ENCODE measurements at regions not wholly inside any gene's neighbourhood (a gene's known extent, or its start where the extent isn't known, plus 50 kb on each side); places are given as distances from the start of the nearest gene placed in this dataset.

GRCh38 chr10:4459531-4459930, 366.5 kb upstream of the AKR1E2 start:
- no peaks in the 10 kb centered on the region for H3K9me3 ChIP-seq
- H3K36me3 ChIP-seq, result no peaks in the 10 kb centered on the region
- TF ChIP-seq, protein P1, sequence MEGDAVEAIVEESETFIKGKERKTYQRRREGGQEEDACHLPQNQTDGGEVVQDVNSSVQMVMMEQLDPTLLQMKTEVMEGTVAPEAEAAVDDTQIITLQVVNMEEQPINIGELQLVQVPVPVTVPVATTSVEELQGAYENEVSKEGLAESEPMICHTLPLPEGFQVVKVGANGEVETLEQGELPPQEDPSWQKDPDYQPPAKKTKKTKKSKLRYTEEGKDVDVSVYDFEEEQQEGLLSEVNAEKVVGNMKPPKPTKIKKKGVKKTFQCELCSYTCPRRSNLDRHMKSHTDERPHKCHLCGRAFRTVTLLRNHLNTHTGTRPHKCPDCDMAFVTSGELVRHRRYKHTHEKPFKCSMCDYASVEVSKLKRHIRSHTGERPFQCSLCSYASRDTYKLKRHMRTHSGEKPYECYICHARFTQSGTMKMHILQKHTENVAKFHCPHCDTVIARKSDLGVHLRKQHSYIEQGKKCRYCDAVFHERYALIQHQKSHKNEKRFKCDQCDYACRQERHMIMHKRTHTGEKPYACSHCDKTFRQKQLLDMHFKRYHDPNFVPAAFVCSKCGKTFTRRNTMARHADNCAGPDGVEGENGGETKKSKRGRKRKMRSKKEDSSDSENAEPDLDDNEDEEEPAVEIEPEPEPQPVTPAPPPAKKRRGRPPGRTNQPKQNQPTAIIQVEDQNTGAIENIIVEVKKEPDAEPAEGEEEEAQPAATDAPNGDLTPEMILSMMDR (IDR thresholded peaks at IDR 0.05), result no peak
- no peaks in the 10 kb centered on the region for H3K4me1 ChIP-seq
- no peaks in the 10 kb centered on the region for H3K27me3 ChIP-seq
- DNase-seq (ENCODE audit: low spot score), result no peak
- H3K4me3 ChIP-seq, result no peak overlapping the region
- H3K27ac ChIP-seq, result no peak overlapping the region

DNA sequence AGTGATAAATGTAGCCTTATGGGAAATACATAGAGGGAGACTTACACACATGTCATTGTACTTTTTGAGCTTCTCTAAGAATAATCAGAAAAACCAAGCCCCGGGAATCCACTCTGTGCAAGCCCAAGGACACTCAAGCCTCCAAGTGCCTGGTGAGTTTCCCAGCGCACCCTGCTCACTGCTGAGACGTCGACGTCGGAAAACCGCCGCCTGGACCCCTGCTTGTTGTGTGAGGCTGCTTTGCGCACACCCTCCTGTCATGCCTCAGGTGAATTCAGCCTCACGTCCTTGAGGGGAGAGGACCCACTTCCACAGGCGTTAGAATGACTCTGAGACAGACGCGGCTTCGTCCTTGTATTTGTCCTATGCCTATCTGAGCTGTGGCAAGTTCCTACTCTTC, 368.4 kb upstream of the AKR1E2 start:
- no peak overlapping the region for H3K4me3 ChIP-seq
- DNase-seq (ENCODE audit: low spot score), result no peak
- TF ChIP-seq, protein P1 (IDR thresholded peaks at IDR 0.05), result no peak
- H3K9me3 ChIP-seq, result no peaks in the 10 kb centered on the region
- H3K27me3 ChIP-seq, result no peaks in the 10 kb centered on the region
- no peaks in the 10 kb centered on the region for H3K36me3 ChIP-seq
- H3K27ac ChIP-seq, result no peak overlapping the region
- H3K4me1 ChIP-seq, result no peaks in the 10 kb centered on the region

DNA sequence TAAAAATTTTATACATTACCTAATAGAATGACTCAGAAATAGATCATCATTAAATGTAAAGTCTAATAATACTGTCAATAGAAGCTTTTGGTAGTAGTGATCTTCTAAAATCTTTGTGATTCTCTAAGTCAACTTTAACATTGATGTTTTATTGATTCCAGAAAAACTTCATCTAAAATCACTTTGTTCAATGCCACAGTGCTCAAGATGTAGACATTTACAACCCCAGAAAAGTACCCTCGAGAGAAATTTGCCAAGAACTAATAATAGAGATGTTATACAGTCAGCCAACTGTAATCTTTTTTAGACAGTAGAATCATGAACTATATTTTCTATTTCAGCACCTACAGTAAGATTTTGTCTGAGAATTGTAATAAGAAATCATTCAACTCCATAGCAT, 369.2 kb upstream of the AKR1E2 start:
- Histone ChIP-seq H3K27ac (no peak overlapping the region), H3K36me3 (no peaks in the 10 kb centered on the region), H3K27me3 (no peaks in the 10 kb centered on the region), H3K4me3 (no peak overlapping the region), H3K9me3 (no peaks in the 10 kb centered on the region), H3K4me1 (no peaks in the 10 kb centered on the region)
- DNase-seq (ENCODE audit: low spot score), result no peak
- TF ChIP-seq, protein P1 (IDR thresholded peaks at IDR 0.05), result no peak

DNA sequence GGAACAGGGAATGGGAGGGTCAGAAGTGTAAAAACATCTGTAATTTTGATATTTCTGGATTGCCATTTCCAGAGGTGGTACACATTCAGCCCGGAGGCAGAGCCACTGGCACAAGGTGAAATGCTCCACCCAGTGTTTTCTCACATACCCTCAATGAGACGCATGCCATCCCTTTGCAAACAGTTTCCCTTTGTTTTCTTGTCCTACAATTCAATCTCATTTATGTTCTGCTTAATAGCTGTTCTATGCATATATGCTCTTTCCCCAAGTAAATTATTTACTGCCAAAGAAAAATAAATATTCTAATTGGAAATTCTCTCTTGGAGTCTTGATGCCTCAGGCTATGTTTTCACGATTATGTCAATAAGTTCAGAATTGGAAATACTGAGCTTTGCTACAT, 369.7 kb upstream of the AKR1E2 start:
- Histone ChIP-seq H3K27me3 (no peaks in the 10 kb centered on the region), H3K4me1 (no peaks in the 10 kb centered on the region), H3K36me3 (no peaks in the 10 kb centered on the region), H3K4me3 (no peak overlapping the region), H3K27ac (no peak overlapping the region), H3K9me3 (no peaks in the 10 kb centered on the region)
- DNase-seq (ENCODE audit: low spot score), result no peak
- TF ChIP-seq, protein P1 (IDR thresholded peaks at IDR 0.05), result no peak

DNA sequence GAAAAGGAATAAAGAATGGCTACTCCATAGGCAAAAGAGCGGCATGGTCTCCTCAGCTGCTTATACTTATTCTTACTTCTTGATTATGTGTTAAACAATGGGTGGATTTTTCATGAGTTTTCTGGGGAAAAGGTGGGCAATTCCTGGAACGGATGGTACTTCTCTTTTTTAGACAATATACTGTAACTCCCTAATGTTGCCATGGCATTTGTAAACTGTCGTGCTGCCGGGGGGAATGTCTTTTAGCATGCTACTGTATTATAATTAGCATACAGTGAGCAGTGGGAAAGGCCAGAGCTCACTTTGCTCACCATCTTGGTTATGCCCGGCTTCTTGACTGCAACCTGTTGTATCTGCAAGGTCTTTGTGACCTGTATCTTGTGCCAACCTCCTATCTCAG, 372.1 kb upstream of the AKR1E2 start:
- no peaks in the 10 kb centered on the region for H3K36me3 ChIP-seq
- DNase-seq (ENCODE audit: low spot score), result no peak
- TF ChIP-seq, protein P1 (IDR thresholded peaks at IDR 0.05), result no peak
- no peaks in the 10 kb centered on the region for H3K27me3 ChIP-seq
- no peak overlapping the region for H3K27ac ChIP-seq
- H3K4me1 ChIP-seq, result no peaks in the 10 kb centered on the region
- H3K4me3 ChIP-seq, result no peak overlapping the region
- no peaks in the 10 kb centered on the region for H3K9me3 ChIP-seq

DNA sequence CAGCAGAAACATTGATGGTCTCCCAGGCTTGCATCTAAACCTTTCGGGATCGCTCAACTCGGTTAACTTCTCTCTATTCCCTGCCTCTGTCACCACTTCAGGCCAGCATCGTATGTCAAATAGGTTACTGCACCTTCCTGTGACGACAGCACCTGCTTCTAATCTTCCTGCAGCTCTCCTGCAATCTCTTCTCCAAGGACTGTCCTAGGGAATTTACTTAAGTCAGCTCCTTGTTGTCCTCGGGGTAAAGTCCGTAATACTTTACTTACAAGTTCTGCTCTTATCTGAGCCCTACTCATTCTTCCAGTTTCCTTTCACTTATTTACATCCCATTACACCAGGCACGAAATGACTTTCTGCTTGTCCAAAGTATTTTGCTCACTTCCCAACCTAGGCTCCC, 372.7 kb upstream of the AKR1E2 start:
- Histone ChIP-seq H3K4me1 (no peaks in the 10 kb centered on the region), H3K27me3 (no peaks in the 10 kb centered on the region), H3K36me3 (no peaks in the 10 kb centered on the region), H3K9me3 (no peaks in the 10 kb centered on the region), H3K27ac (no peak overlapping the region), H3K4me3 (no peak overlapping the region)
- TF ChIP-seq, protein P1 (IDR thresholded peaks at IDR 0.05), result no peak
- DNase-seq (ENCODE audit: low spot score), result no peak

Measured in right atrium auricular region (tissue), 2 donors.